GM10248 (cell line): ENCODE measurements at regions not wholly inside any gene's neighbourhood (a gene's known extent, or its start where the extent isn't known, plus 50 kb on each side); places are given as distances from the start of the nearest gene placed in this dataset.

Experiments
- CTCF ChIA-PET: fragments of 300-600 bp; sonication (Branson Sonifier 250); formaldehyde crosslinking; extraction: SDS; loops from one replicate; lab custom pipeline; 2021; ENCODE audit warnings: antibody characterized with exemption; lab: Yijun Ruan, JAX
- POLR2A ChIA-PET: fragments of 350-650 bp; sonication (Branson Sonifier 250); formaldehyde crosslinking; extraction: SDS; loops from one replicate; lab custom pipeline; 2020; ENCODE audit warnings: antibody characterized with exemption; lab: Yijun Ruan, JAX
- DNase-seq: peaks from one replicate; pipeline ENCODE4 v3.0.0; 2012; ENCODE audit errors: extremely low spot score
- CTCF ChIP-seq: IDR thresholded peaks from 2 replicates; pipeline ENCODE4 v1.5.1; 2012; ENCODE audit warnings: mild to moderate bottlenecking, low read depth; ENCODE audit errors: extremely low read depth, missing control alignments, control extremely low read depth

DNA sequence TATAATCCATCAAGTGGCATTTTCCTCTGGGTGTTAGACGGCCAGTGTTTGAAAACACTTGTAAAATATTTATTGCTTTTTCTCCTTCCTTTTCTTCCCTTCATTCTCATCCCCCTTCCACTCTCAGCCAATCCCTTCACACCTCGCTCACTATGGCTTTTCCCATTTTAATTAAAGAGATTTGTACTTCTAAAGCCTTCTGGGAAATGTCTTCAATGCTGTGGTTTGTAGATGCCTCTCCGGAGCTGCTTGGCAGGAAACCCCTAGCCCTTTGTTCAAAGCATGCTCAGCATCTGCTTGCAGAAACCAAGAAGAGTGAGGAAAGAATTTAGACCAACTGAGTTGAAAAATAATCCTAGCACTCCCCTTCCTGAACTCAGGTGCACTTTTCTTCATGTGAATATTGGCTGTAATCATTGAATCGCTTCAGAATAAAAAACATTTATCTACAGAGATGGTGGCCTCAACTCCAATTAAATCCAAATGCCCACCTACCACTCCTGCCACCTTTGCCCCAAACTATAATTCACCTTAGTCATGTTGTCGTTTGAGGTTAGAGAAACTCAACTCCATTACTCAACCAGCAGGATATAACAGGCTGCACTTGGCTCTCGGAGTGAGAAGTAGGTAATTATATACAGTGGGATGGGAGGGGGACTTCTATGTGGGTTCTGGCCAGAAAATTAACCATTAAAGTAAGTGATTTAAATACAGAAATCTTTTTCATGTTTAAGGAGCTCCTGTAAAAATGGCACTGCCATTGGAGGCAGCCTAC lies 659.4 kb upstream of the CAMK1G start:
- ChIA-PET POLR2A (no interaction called here), CTCF (no interaction called here)
- DNase-seq = no peak
- no peak for TF ChIP-seq CTCF

DNA sequence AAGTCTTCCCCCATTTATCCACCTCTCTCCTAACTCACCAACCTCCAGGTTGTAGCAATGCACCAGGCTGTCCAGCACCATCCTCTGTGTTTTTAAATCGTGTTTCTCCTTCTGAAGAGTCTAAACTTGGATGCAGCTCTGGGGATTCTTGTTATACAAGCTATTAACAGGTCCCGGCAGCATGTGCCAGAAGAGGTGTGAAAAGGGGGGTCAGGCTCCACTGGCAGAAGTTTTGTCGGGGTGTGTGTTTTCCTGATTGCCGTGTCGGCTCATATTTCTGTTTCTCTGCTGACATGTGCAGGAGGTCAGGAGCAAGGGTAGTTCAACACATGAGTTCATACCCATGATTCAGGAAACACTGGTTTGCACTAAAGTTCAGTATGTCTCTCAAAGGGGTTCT lies 658.6 kb upstream of the CAMK1G start:
- CTCF ChIA-PET = interaction anchor here (1.3 kb wide), 1 partner anchor 25 kb away, joined by 3 read pairs; no protein-coding TSS in a partner anchor
- POLR2A ChIA-PET = no interaction called here
- no peak for DNase-seq
- no peak for TF ChIP-seq CTCF

DNA sequence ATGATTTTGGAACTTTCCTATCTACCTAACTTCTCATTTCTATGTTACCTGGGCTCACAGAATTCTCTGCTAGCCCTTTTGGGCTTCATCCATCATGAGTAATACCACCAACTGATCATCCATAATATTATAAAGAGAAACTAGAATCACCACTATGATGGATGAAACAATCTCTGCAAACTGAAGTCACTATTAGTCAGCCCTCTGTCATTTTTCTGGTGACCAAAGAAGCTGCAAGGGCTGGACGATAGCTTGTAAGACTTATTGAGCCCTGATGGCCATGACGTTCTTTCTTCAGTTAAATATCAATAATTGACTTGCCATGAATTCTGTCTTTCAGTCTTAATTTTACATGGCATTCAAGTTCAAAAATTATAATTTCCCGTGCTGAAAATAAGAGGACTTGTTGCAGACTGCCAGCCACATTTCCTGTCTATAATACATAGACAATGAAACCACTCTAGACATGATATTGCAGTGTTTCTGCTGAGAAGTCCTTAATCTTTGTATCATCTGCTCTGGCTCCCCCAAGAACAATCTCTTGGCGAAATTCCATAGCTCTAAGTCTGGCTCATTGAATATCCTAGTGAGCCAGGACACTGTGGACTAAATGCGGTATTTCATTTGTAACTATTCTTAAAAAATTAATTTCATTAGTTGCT lies 655.0 kb upstream of the CAMK1G start:
- no peak for TF ChIP-seq CTCF
- ChIA-PET CTCF (no interaction called here), POLR2A (no interaction called here)
- no peak for DNase-seq

DNA sequence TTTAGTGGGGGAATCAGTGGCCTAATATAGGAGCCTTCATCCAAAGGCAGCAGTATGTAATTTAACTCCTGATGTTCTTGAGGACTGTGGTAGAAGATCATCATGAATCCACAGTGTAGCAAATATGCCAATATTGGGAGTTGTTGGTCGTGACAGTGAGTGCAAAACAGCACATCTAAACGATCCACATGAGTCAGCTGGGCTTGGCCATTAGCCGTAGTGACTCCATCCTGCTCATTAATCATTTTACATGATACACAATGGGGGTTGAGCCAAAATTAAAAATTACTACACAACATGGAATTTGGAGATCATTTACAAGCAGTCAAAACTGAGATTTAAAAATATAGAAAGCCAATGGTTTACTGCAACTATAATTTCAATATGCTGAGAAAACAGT lies 653.9 kb upstream of the CAMK1G start:
- no peak for TF ChIP-seq CTCF
- CTCF ChIA-PET = no interaction called here
- no peak for DNase-seq
- POLR2A ChIA-PET = no interaction called here

DNA sequence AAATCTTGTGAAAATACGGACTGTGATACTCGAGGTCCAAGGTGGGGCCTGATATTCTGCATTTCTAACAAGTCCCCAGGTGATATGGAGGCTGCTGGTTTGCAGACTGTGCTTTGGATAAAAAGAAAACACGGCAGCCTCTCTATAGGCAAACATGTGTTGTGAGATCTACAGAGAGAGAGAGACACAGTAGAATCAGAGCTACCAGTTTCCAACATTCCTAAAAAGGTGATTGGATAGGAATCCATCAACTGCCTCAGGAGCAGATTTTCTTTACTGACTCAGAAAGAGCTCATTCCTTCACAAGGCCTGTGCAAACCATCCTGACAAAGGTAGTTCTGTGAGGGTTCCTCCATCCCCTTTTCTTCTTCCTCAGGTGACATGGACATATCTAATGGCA lies 651.6 kb upstream of the CAMK1G start:
- no peak for TF ChIP-seq CTCF
- no peak for DNase-seq
- CTCF ChIA-PET = interaction anchor here (1.3 kb wide), 1 partner anchor 76 kb away, joined by 3 read pairs; no protein-coding TSS in a partner anchor
- POLR2A ChIA-PET = no interaction called here

GRCh38 chr1:208933984-208934525 lies 649.5 kb upstream of the CAMK1G start:
- ChIA-PET CTCF (interaction anchor here (1.2 kb wide), 1 partner anchor 18 kb away, joined by 3 read pairs; no protein-coding TSS in a partner anchor), POLR2A (no interaction called here)
- no peak for DNase-seq
- no peak for TF ChIP-seq CTCF
